HCT116 (cell line): ENCODE measurements at regions not wholly inside any gene's neighbourhood (a gene's known extent, or its start where the extent isn't known, plus 50 kb on each side); places are given as distances from the start of the nearest gene placed in this dataset.

ENCODE experiments used
- ATAC-seq: fragments of 200-7000 bp; cut with Tn5 transposase; 2 replicates; pipeline ENCODE4 v1.9.1; 2020; ENCODE audit warnings: mild to moderate bottlenecking, moderate library complexity
- BruUV-seq: library from RNA; stranded (reverse); fragments of 400-500 nt; replicated peaks from 2 replicates; lab custom pipeline; 2021; lab: Mats Ljungman, UMichigan
- CTCF ChIA-PET: fragments of 300-600 bp; sonication (Branson Sonifier 250); formaldehyde crosslinking; loops from one replicate; lab custom pipeline; 2021; ENCODE audit warnings: antibody characterized with exemption; lab: Charles Lee
- POLR2A ChIA-PET: fragments of 300-600, 350-600 bp; sonication (Branson Sonifier 250); formaldehyde crosslinking; loops from one replicate; lab custom pipeline; 2021; ENCODE audit warnings: antibody characterized with exemption; lab: Charles Lee
- RAD21 ChIA-PET, 2 experiments: fragments of 300-600 bp; sonication (Branson Sonifier 250); formaldehyde crosslinking; loops; one replicate each; lab custom pipeline; 2023; ENCODE audit warnings: low total read pairs in 2 of 2; ENCODE audit not compliant: uncharacterized antibody in 2 of 2, unreplicated experiment in 2 of 2, low non-redundant PET in 1 of 2; lab: Charles Lee
- DNase-seq: peaks from one replicate; pipeline ENCODE4 v3.0.0-alpha.2; 2010; ENCODE audit warnings: low read depth, low spot score
- H2AFZ ChIP-seq: fragments of 200-600 bp; shearing (Covaris generic), sonication (generic); 2 replicates; pipeline ENCODE4 v1.6.1; 2017; ENCODE audit warnings: low read depth, mixed run types, mixed read lengths, antibody characterized with exemption, low read length; ENCODE audit not compliant: poor library complexity, severe bottlenecking
- H3K27ac ChIP-seq: 2 replicates; pipeline ENCODE4 v1.5.1; 2012; ENCODE audit warnings: low read depth, low read length
- H3K27me3 ChIP-seq: fragments of 200-600 bp; sonication (generic); 2 replicates; pipeline ENCODE4 v1.6.1; 2016; ENCODE audit warnings: mixed run types, low read length, mixed read lengths; ENCODE audit not compliant: insufficient read depth
- H3K36me3 ChIP-seq, 2 experiments: fragments of 200-500 bp in 1 of 2; fragments of 200-600 bp in 1 of 2; sonication (Bioruptor generic) in 1 of 2; sonication (generic) in 1 of 2; 2 replicates each; pipeline versions ENCODE4 v1.5.1 to v1.6.1; 2014 to 2016; ENCODE audit warnings: low read length in 2 of 2, inconsistent platforms in 1 of 2, mixed read lengths in 1 of 2, mixed run types in 1 of 2; ENCODE audit not compliant: insufficient read depth in 2 of 2, control insufficient read depth in 1 of 2
- H3K4me1 ChIP-seq, 2 experiments: fragments of 200-600 bp in 1 of 2; sonication (generic) in 1 of 2; 2 replicates each; pipeline versions ENCODE4 v1.5.1 to v1.6.1; 2012 to 2017; ENCODE audit warnings: low read length in 2 of 2, inconsistent platforms in 1 of 2, mild to moderate bottlenecking in 1 of 2, mixed read lengths in 1 of 2, mixed run types in 1 of 2, moderate library complexity in 1 of 2; ENCODE audit not compliant: insufficient read depth in 2 of 2, control insufficient read depth in 1 of 2
- H3K4me2 ChIP-seq: fragments of 200-600 bp; sonication (generic); 2 replicates; pipeline ENCODE4 v1.6.1; 2017; ENCODE audit warnings: mixed run types, low read length, mixed read lengths
- H3K4me3 ChIP-seq, 2 experiments: fragments of 200-600 bp in 1 of 2; sonication (generic) in 1 of 2; replicated peaks in 1 of 2; 2 replicates each; pipeline ENCODE4 v1.5.1; 2011 to 2016; ENCODE audit warnings: low read length in 2 of 2, control low read depth in 1 of 2, low read depth in 1 of 2, mild to moderate bottlenecking in 1 of 2, mixed read lengths in 1 of 2, mixed run types in 1 of 2
- H3K79me2 ChIP-seq: fragments of 200-600 bp; sonication (generic); 2 replicates; pipeline ENCODE4 v1.6.1; 2017; ENCODE audit warnings: mild to moderate bottlenecking, mixed run types, low read length, moderate library complexity, mixed read lengths; ENCODE audit not compliant: insufficient read depth
- H3K9ac ChIP-seq: fragments of 200-600 bp; sonication (generic); 2 replicates; pipeline ENCODE4 v1.6.1; 2016; ENCODE audit warnings: low read length, mixed read lengths
- H3K9me2 ChIP-seq: fragments of 200-600 bp; sonication (generic), shearing (Covaris generic); 2 replicates; pipeline ENCODE4 v1.6.1; 2017; ENCODE audit warnings: mixed run types, mild to moderate bottlenecking, moderate library complexity; ENCODE audit not compliant: insufficient read depth
- H3K9me3 ChIP-seq, 2 experiments: fragments of 200-500 bp in 1 of 2; fragments of 200-600 bp in 1 of 2; sonication (Bioruptor generic) in 1 of 2; sonication (generic) in 1 of 2; 2 replicates each; pipeline ENCODE4 v1.6.1; 2014 to 2017; ENCODE audit warnings: low read length in 2 of 2, mixed read lengths in 2 of 2, inconsistent platforms in 1 of 2, low read depth in 1 of 2, mild to moderate bottlenecking in 1 of 2, mixed run types in 1 of 2, moderate library complexity in 1 of 2; ENCODE audit not compliant: control insufficient read depth in 1 of 2, insufficient read depth in 1 of 2
- H4K20me1 ChIP-seq: fragments of 200-600 bp; sonication (generic), shearing (Covaris generic); 2 replicates; pipeline ENCODE4 v1.6.1; 2017; ENCODE audit warnings: mixed run types, mild to moderate bottlenecking, moderate library complexity; ENCODE audit not compliant: insufficient read depth
- ATF3 ChIP-seq: IDR thresholded peaks from 2 replicates; pipeline ENCODE4 v1.6.1; 2012
- CEBPB ChIP-seq: IDR thresholded peaks from 2 replicates; pipeline ENCODE4 v1.6.1; 2012; ENCODE audit warnings: low read depth
- CTCF ChIP-seq, 3 experiments: fragments of 200-600 bp in 1 of 3; sonication (generic) in 1 of 3; IDR thresholded peaks in 2 of 3; conservative IDR thresholded peaks in 1 of 3; 2 replicates each; pipeline ENCODE4 v1.5.1; 2012 to 2017; ENCODE audit warnings: low read depth in 2 of 3, low read length in 2 of 3, antibody characterized with exemption in 1 of 3, borderline replicate concordance in 1 of 3, control low read depth in 1 of 3, mild to moderate bottlenecking in 1 of 3, mixed read lengths in 1 of 3, mixed run types in 1 of 3, moderate library complexity in 1 of 3; ENCODE audit not compliant: insufficient read depth in 1 of 3
- EGR1 ChIP-seq: IDR thresholded peaks from 2 replicates; pipeline ENCODE4 v1.6.1; 2012; ENCODE audit warnings: low read depth
- EZH2 ChIP-seq: fragments of 200-600 bp; sonication (generic); IDR thresholded peaks from 2 replicates; pipeline ENCODE4 v1.6.1; 2017; ENCODE audit warnings: antibody characterized with exemption, mixed run types
- MAX ChIP-seq: IDR thresholded peaks from 2 replicates; pipeline ENCODE4 v1.6.1; 2012
- POLR2A ChIP-seq: IDR thresholded peaks from 2 replicates; pipeline ENCODE4 v1.7.0; 2011; ENCODE audit warnings: borderline replicate concordance; ENCODE audit not compliant: insufficient read depth, insufficient read length; ENCODE audit errors: extremely low read depth
- POLR2AphosphoS5 ChIP-seq: IDR thresholded peaks from 2 replicates; pipeline ENCODE4 v1.6.1; 2011; ENCODE audit warnings: mild to moderate bottlenecking, low read depth, low read length, moderate library complexity
- SP1 ChIP-seq: IDR thresholded peaks from 2 replicates; pipeline ENCODE4 v1.6.1; 2012; ENCODE audit warnings: low read depth
- SRF ChIP-seq: IDR thresholded peaks from 2 replicates; pipeline ENCODE4 v1.6.1; 2012; ENCODE audit warnings: low read depth
- YY1 ChIP-seq: IDR thresholded peaks from 2 replicates; pipeline ENCODE4 v1.6.1; 2011; ENCODE audit warnings: low read length, low read depth, moderate library complexity, mild to moderate bottlenecking; ENCODE audit not compliant: insufficient replicate concordance; ENCODE audit errors: extremely low read depth
- ZFX ChIP-seq: fragments of 450-650 bp; IDR thresholded peaks from 2 replicates; pipeline ENCODE4 v1.6.1; 2017
- ZNF274 ChIP-seq: fragments of 200-500 bp; sonication (Bioruptor generic); IDR thresholded peaks from 2 replicates; pipeline ENCODE4 v1.6.1; 2014; ENCODE audit warnings: mild to moderate bottlenecking, low read depth, low read length, inconsistent platforms
- intact Hi-C: fragments of 100-400 bp; cut with micrococcal nuclease; formaldehyde crosslinking; loops from 2 replicates; pipeline ENCODE4 v1.10.0; 2022

DNA sequence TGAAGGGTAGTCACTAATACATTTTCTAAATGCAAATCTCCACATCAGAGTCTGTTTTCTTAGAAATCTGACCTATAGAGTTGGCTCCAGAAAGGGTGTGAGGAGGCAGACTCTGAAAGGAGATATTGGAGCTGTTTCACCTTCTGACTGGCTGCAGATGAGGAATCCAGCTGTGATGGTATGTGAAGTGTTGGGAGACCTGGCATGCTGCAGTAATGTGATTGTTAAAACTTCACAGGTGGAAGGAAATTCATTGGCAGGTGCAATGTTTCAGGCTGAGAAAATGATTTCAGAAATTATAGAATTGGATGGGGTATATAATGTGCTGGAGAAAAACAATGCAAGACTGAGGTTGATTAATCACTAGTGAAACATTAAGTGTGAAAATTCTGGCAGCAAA is 1134.0 kb upstream of the LRRN3 start:
- no peak overlapping the region for H2AFZ ChIP-seq
- no peaks in the 10 kb centered on the region for H4K20me1 ChIP-seq
- no peaks in the 10 kb centered on the region for H3K27me3 ChIP-seq
- DNase-seq, result no peak
- H3K4me3 ChIP-seq, result no peak overlapping the region
- H3K4me2 ChIP-seq, result no peak overlapping the region
- no peak for ATAC-seq
- H3K9me2 ChIP-seq, result no peaks in the 10 kb centered on the region
- H3K9me3 ChIP-seq, result no peaks in the 10 kb centered on the region
- no peak overlapping the region for H3K27ac ChIP-seq
- no peak for TF ChIP-seq CTCF (IDR thresholded peaks at IDR 0.05 in 2 of 3, conservative IDR thresholded peaks at IDR 0.05 in 1 of 3; ENCODE audit: borderline replicate concordance in 1 of 3, insufficient read depth in 1 of 3, low read depth in 2 of 3, low read length in 2 of 3)
- TF ChIP-seq POLR2A, result no peak
- TF ChIP-seq ZFX, result no peak
- no peak for TF ChIP-seq EZH2
- no peak for TF ChIP-seq ATF3
- TF ChIP-seq POLR2AphosphoS5, result no peak
- TF ChIP-seq EGR1, result no peak
- no peak for TF ChIP-seq MAX
- no peak for TF ChIP-seq SP1
- no peak for TF ChIP-seq YY1
- no peak for TF ChIP-seq ZNF274
- TF ChIP-seq CEBPB, result no peak
- TF ChIP-seq SRF, result no peak
- TF ChIP-seq, all 23 proteins: peak for 0
- Histone ChIP-seq H3K4me1 (no peaks in the 10 kb centered on the region), H3K79me2 (no peaks in the 10 kb centered on the region), H3K36me3 (no peaks in the 10 kb centered on the region), H3K9ac (no peak overlapping the region)
- ChIA-PET CTCF (no interaction called here), RAD21 (no interaction called here), POLR2A (no interaction called here)
- intact Hi-C loops, result no loop called here
- no TSS peak for BruUV-seq
